Thoracic aorta (tissue), 2 donors: ENCODE measurements at regions not wholly inside any gene's neighbourhood (a gene's known extent, or its start where the extent isn't known, plus 50 kb on each side); places are given as distances from the start of the nearest gene placed in this dataset.

Experiments used
- ATAC-seq: fragments of 150-250 bp; one replicate; pipeline ENCODE4 v1.8.0; 2017; ENCODE audit warnings: low read depth; ENCODE audit not compliant: insufficient number of reproducible peaks, low FRiP score
- DNase-seq: peaks from one replicate; pipeline ENCODE4 v3.0.0-alpha.2; 2020; ENCODE audit warnings: low spot score
- H3K27ac ChIP-seq, 2 donors: fragments of 200-600 bp; sonication (generic); 1 replicate in 1 of 2; 2 replicates in 1 of 2; pipeline ENCODE4 v1.5.1; 2016; ENCODE audit warnings: mild to moderate bottlenecking in 2 of 2, moderate library complexity in 2 of 2
- H3K27me3 ChIP-seq: fragments of 200-600 bp; sonication (generic); replicated peaks from 2 replicates; pipeline ENCODE4 v1.6.0; 2016; ENCODE audit warnings: mild to moderate bottlenecking; ENCODE audit not compliant: insufficient read depth
- H3K36me3 ChIP-seq: fragments of 200-600 bp; sonication (generic); one replicate; pipeline ENCODE4 v1.5.1; 2016
- H3K4me1 ChIP-seq, 2 donors: fragments of 200-600 bp; sonication (generic); 1 replicate in 1 of 2; 2 replicates in 1 of 2; pipeline versions ENCODE4 v1.5.1 to v1.6.0; 2016; ENCODE audit warnings: low read depth in 2 of 2, mild to moderate bottlenecking in 1 of 2; ENCODE audit not compliant: control insufficient read depth in 1 of 2
- H3K4me3 ChIP-seq: fragments of 200-600 bp; sonication (generic); 2 replicates; pipeline ENCODE4 v1.5.1; 2016; ENCODE audit warnings: mild to moderate bottlenecking
- H3K9me3 ChIP-seq: fragments of 200-600 bp; sonication (generic); 2 replicates; pipeline ENCODE4 v1.5.1; 2016
- TF ChIP-seq, protein P1 (sequence below): fragments of 200-600 bp; sonication (generic); IDR thresholded peaks from one replicate; pipeline ENCODE4 v1.5.1; 2019; ENCODE audit warnings: antibody characterized with exemption

GRCh38 chr2:175742367-175742766 is 259.7 kb downstream of the LNPK start:
- ATAC-seq (no peak), DNase-seq (no peak)
- H3K27ac ChIP-seq = no peak overlapping the region
- H3K27me3 ChIP-seq = no peaks in the 10 kb centered on the region
- H3K4me3 ChIP-seq = no peak overlapping the region
- H3K9me3 ChIP-seq = no peaks in the 10 kb centered on the region
- TF ChIP-seq, protein P1, sequence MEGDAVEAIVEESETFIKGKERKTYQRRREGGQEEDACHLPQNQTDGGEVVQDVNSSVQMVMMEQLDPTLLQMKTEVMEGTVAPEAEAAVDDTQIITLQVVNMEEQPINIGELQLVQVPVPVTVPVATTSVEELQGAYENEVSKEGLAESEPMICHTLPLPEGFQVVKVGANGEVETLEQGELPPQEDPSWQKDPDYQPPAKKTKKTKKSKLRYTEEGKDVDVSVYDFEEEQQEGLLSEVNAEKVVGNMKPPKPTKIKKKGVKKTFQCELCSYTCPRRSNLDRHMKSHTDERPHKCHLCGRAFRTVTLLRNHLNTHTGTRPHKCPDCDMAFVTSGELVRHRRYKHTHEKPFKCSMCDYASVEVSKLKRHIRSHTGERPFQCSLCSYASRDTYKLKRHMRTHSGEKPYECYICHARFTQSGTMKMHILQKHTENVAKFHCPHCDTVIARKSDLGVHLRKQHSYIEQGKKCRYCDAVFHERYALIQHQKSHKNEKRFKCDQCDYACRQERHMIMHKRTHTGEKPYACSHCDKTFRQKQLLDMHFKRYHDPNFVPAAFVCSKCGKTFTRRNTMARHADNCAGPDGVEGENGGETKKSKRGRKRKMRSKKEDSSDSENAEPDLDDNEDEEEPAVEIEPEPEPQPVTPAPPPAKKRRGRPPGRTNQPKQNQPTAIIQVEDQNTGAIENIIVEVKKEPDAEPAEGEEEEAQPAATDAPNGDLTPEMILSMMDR = no peak
- H3K36me3 ChIP-seq = no peaks in the 10 kb centered on the region
- no peaks in the 10 kb centered on the region for H3K4me1 ChIP-seq

DNA sequence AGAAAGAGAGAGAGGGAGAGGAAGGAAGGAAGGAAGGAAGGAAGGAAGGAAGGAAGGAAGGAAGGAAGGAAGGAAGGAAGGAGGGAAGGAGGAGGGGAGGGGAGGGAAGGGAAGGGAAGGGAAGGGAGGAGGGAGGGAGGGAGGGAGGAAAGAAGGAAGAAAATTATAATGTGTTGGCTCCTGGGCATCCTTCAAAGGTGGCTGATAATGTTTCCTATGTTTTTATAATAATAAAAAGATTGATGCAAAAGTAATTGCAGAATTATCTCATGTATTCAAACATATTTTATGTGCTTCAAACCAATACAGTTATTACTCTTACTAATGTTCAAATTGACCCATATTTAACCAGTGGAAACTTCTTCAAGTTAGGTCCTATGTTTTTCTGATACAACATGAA is 260.9 kb downstream of the LNPK start:
- no peak for DNase-seq
- H3K4me3 ChIP-seq = no peak overlapping the region
- no peak overlapping the region for H3K27ac ChIP-seq
- no peaks in the 10 kb centered on the region for H3K9me3 ChIP-seq
- no peaks in the 10 kb centered on the region for H3K36me3 ChIP-seq
- no peak for ATAC-seq
- no peaks in the 10 kb centered on the region for H3K4me1 ChIP-seq
- H3K27me3 ChIP-seq = no peaks in the 10 kb centered on the region
- TF ChIP-seq, protein P1 = no peak

DNA sequence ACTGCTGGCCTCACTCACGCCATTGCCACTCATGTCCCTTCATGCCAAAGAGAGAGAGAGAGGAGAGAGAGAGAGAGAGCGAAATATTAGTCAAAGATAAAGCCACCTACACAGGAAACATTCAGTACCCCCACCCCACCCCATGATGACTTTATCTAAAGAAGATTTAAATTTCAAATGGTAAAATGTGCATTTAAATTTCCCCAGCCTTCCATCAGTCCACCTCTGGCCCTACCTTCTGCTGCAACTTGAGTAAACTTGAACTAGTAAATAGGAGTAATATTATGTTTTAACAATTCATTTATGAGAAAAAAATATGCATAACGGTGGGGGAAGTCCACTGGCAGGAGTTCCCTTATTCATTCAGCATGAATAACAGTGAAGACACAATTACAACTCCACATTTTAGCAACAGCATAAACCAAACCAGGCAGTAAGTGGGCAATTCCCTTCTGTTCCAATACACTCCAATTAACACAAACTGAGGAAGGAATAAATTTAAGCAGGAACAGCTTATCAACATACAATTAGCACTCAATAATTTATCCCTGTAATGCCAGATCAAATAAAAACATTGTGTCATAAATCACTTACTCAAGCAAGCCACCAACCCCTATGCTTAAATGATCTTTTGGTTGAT is 264.2 kb downstream of the LNPK start:
- ATAC-seq (no peak), DNase-seq (no peak)
- Histone ChIP-seq H3K4me3 (no peak overlapping the region), H3K27ac (no peak overlapping the region), H3K27me3 (no peaks in the 10 kb centered on the region), H3K9me3 (no peaks in the 10 kb centered on the region), H3K4me1 (no peaks in the 10 kb centered on the region), H3K36me3 (no peaks in the 10 kb centered on the region)
- TF ChIP-seq, protein P1 = no peak

DNA sequence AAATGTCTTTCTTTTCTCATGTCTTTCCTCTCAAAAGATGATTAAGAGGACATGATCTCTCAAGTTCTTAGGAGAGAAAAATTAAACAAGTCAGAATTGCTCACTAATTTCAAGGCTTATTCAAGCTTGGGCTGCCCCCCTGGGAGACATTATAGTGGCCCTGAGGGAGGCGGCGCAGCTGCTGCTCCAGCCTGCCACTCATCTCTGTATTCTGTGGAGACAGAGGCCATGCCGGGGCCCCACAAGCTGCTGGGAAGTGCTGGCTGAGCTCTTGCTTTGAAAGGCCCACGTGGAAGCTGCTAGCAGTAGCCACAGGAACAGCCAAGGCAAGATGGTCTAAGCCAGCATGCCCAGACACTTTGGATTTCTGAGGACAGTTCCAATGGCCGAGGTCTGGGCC is 267.4 kb downstream of the LNPK start:
- Histone ChIP-seq H3K4me3 (no peak overlapping the region), H3K27ac (no peak overlapping the region), H3K27me3 (no peaks in the 10 kb centered on the region), H3K4me1 (no peaks in the 10 kb centered on the region), H3K36me3 (no peaks in the 10 kb centered on the region), H3K9me3 (no peaks in the 10 kb centered on the region)
- no peak for DNase-seq
- TF ChIP-seq, protein P1 = no peak
- ATAC-seq = no peak

- Histone ChIP-seq H3K4me1 (no peaks in the 10 kb centered on the region), H3K27ac (no peak overlapping the region), H3K27me3 (no peaks in the 10 kb centered on the region), H3K9me3 (no peaks in the 10 kb centered on the region), H3K36me3 (no peaks in the 10 kb centered on the region), H3K4me3 (no peak overlapping the region)
- DNase-seq = no peak
- ATAC-seq = no peak
- TF ChIP-seq, protein P1 = no peak
Measured at GRCh38 chr2:175732531-175732930, 269.5 kb downstream of the LNPK start.
